RWPE2 (cell line): ENCODE measurements at regions not wholly inside any gene's neighbourhood (a gene's known extent, or its start where the extent isn't known, plus 50 kb on each side); places are given as distances from the start of the nearest gene placed in this dataset.
A peak's percentile ranks its signal among the peaks of the same experiment; 100 is the strongest.

Experiments
- ATAC-seq: fragments of 200-7000 bp; cut with Tn5 transposase; 3 replicates; pipeline ENCODE4 v1.9.1; 2021; ENCODE audit warnings: low read depth
- DNase-seq: peaks from one replicate; pipeline ENCODE4 v3.0.0-alpha.2; 2020; ENCODE audit warnings: low spot score
- H3K27ac ChIP-seq: fragments of 450-650 bp; 2 replicates; pipeline ENCODE4 v1.5.1; 2017; ENCODE audit warnings: mild to moderate bottlenecking; ENCODE audit not compliant: poor library complexity, severe bottlenecking
- H3K27me3 ChIP-seq: fragments of 250-450 bp; sonication (Bioruptor Pico); 2 replicates; pipeline ENCODE4 v1.5.1; 2021; ENCODE audit warnings: mild to moderate bottlenecking, moderate library complexity; ENCODE audit not compliant: insufficient read depth, poor library complexity, severe bottlenecking
- H3K36me3 ChIP-seq: fragments of 250-450 bp; sonication (Bioruptor Pico); 2 replicates; pipeline ENCODE4 v1.5.1; 2020; ENCODE audit warnings: low read depth, mild to moderate bottlenecking, moderate library complexity
- H3K4me1 ChIP-seq: fragments of 250-450 bp; sonication (Bioruptor Pico); 2 replicates; pipeline ENCODE4 v1.5.1; 2021; ENCODE audit warnings: mild to moderate bottlenecking, moderate library complexity; ENCODE audit not compliant: insufficient read depth, poor library complexity, severe bottlenecking
- H3K4me3 ChIP-seq: fragments of 250-450 bp; sonication (Bioruptor Pico); 2 replicates; pipeline ENCODE4 v1.5.1; 2021; ENCODE audit warnings: mild to moderate bottlenecking, moderate library complexity; ENCODE audit not compliant: severe bottlenecking
- H3K9me3 ChIP-seq: fragments of 250-450 bp; sonication (Bioruptor Pico); 2 replicates; pipeline ENCODE4 v1.5.1; 2021; ENCODE audit warnings: mild to moderate bottlenecking, moderate library complexity; ENCODE audit not compliant: severe bottlenecking
- TF ChIP-seq, protein P1 (sequence below): fragments of 450-650 bp; IDR thresholded peaks from one replicate; pipeline ENCODE4 v1.5.1; 2017; ENCODE audit warnings: mild to moderate bottlenecking, moderate library complexity; ENCODE audit not compliant: poor library complexity, severe bottlenecking

DNA sequence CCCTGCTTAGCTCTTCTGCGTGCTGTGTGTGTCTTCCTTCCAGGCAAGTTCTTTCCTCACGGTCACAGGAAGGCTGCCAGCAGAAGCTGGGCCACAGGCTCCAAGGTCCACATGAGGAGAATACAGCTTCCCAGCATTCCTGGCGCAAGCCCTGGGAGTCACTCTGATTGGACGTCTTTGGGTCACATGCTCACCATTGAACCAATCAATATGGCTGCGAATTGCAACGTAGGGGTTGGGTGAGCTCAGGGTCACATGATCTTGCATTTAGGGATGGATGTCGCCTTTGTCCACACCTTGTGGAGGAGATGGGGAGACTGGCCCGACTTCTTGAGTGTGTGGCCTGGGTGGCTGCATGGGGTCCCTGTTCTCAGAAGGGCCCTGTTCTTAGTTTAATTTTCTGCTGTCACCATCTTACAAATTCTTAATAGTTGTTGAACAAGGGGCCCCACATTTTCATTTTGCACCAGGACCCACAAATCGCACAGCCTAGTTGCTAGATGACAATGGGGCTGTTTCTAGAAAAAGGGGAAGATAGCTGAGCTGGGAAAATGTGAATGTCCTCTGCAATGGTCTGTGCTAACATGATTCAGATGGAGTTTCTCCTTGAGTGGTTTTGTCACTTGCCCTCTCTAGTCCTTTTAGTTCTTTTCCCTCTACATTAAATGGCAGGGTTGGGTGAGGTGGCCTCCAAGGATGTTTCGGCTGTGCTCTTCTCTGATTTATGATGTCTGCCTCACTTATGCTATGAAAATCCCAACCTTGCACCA, 149.6 kb downstream of the CDH26 start:
- TF ChIP-seq, protein P1, sequence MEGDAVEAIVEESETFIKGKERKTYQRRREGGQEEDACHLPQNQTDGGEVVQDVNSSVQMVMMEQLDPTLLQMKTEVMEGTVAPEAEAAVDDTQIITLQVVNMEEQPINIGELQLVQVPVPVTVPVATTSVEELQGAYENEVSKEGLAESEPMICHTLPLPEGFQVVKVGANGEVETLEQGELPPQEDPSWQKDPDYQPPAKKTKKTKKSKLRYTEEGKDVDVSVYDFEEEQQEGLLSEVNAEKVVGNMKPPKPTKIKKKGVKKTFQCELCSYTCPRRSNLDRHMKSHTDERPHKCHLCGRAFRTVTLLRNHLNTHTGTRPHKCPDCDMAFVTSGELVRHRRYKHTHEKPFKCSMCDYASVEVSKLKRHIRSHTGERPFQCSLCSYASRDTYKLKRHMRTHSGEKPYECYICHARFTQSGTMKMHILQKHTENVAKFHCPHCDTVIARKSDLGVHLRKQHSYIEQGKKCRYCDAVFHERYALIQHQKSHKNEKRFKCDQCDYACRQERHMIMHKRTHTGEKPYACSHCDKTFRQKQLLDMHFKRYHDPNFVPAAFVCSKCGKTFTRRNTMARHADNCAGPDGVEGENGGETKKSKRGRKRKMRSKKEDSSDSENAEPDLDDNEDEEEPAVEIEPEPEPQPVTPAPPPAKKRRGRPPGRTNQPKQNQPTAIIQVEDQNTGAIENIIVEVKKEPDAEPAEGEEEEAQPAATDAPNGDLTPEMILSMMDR, result no peak
- no peaks in the 10 kb centered on the region for H3K27me3 ChIP-seq

DNA sequence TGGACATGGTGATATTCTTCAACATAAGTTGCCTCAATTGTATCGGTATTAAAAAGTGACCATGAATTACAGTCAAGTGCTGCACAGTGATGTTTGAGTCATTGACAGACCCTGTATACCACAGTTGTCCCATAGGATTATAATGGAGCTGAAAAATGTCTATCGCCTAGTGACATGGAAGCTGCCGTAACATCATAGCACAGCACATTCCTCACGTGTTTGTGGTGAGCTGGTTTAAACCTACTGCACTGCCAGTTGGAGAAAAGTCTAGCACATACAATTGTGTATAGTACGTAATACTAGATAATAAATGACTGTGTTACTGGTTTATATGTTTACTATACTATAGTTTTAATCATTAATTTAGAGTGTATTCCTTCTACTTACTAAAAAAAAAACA, 150.2 kb downstream of the CDH26 start:
- H3K36me3 ChIP-seq, result no peaks in the 10 kb centered on the region
- no peak overlapping the region for H3K27ac ChIP-seq
- ATAC-seq (no peak), DNase-seq (no peak)
- H3K9me3 ChIP-seq, result no peaks in the 10 kb centered on the region
- TF ChIP-seq, protein P1, result no peak
- no peaks in the 10 kb centered on the region for H3K4me1 ChIP-seq
- no peaks in the 10 kb centered on the region for H3K27me3 ChIP-seq
- H3K4me3 ChIP-seq, result no peak overlapping the region

More for the DNA sequence above, 149.6 kb downstream of the CDH26 start:
- DNase-seq (no peak), ATAC-seq (no peak)
- H3K9me3 ChIP-seq, result no peaks in the 10 kb centered on the region
- H3K36me3 ChIP-seq, result no peaks in the 10 kb centered on the region
- H3K27ac ChIP-seq, result no peak overlapping the region
- no peaks in the 10 kb centered on the region for H3K4me1 ChIP-seq
- no peak overlapping the region for H3K4me3 ChIP-seq

DNA sequence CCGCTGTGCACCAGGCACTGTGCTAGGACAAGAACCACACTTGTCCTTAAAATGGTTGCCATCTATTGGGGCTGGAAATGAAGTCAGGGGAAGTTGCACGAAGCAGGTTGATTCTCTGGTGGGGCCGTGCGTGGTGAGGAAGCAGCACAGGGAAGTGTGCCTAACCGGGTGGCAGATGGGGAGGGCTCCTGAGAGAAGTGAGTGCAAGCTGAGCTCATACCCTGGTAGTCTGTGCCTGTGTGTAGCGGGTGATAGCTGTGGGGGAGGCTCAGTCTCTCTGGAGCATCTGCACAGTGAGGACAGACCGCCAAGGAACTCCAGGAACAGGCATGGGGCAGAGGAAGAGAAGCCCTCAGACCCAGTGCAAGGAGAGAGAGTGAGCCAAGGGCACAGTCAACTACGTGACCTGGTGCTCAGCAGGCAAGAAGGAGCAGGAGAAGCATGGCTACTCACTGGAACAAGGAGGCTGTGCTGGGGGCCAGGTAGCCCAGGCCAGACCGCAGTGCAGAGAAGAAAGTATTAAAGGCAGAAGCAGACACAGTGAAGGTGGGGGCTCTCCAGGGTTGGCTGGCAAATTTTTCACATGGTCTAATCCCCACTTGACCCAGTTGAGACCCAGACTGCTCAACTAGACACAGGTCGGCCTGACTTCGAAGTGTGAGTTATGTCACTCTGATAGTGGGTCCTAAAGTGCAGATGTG, 155.0 kb downstream of the CDH26 start:
- TF ChIP-seq, protein P1, result no peak
- 0 out of 3 replicates have a peak, but pooled peaks have one; percentile 3 for ATAC-seq
- no peaks in the 10 kb centered on the region for H3K9me3 ChIP-seq
- H3K27ac ChIP-seq, result no peak overlapping the region
- no peaks in the 10 kb centered on the region for H3K4me1 ChIP-seq
- peaks cover 13% of the 10 kb centered on the region for H3K27me3 ChIP-seq
- H3K4me3 ChIP-seq, result no peak overlapping the region
- no peaks in the 10 kb centered on the region for H3K36me3 ChIP-seq
- peak; percentile 71 for DNase-seq

DNA sequence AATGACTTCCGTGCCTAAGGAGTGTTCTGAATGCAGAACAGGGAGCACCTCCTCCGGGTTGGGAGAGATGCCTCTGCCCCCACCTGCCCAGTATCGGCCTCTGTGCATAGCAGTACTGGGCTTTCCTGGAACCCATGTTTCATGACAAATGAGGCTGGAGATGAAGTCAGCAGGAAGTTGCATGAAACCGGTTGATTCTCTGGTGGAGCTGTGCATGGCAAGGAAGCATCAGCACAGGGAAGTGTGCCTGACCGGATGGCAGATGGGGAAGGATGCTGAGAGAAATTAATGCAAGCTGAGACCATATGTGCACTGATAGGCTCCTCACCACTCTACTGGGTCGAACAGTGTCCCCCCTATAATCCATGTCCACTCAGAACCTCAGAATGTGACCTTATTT, 155.5 kb downstream of the CDH26 start:
- Histone ChIP-seq H3K4me1 (no peaks in the 10 kb centered on the region), H3K27ac (no peak overlapping the region), H3K9me3 (no peaks in the 10 kb centered on the region), H3K27me3 (peaks cover 18% of the 10 kb centered on the region), H3K4me3 (no peak overlapping the region), H3K36me3 (no peaks in the 10 kb centered on the region)
- peak; percentile 68 for DNase-seq
- ATAC-seq, result no peak
- TF ChIP-seq, protein P1, result no peak
